Large intestine (tissue), 3 donors: ENCODE measurements at regions not wholly inside any gene's neighbourhood (a gene's known extent, or its start where the extent isn't known, plus 50 kb on each side); places are given as distances from the start of the nearest gene placed in this dataset.

Experiments used
- DNase-seq, 2 donors: peaks; one replicate each; pipeline versions ENCODE4 v3.0.0 to v3.0.0-alpha.2; 2013
- H3K27ac ChIP-seq: one replicate; pipeline ENCODE4 v1.5.1; 2013; ENCODE audit warnings: low read length
- H3K27me3 ChIP-seq: 2 replicates; pipeline ENCODE4 v1.6.1; 2013; ENCODE audit warnings: low read length; ENCODE audit not compliant: control insufficient read depth, insufficient read depth
- H3K36me3 ChIP-seq: 2 replicates; pipeline ENCODE4 v1.6.1; 2013; ENCODE audit warnings: low read length; ENCODE audit not compliant: control insufficient read depth, insufficient read depth
- H3K4me1 ChIP-seq: one replicate; pipeline ENCODE4 v1.6.1; 2013; ENCODE audit warnings: low read length; ENCODE audit not compliant: control insufficient read depth, insufficient read depth
- H3K4me3 ChIP-seq: one replicate; pipeline ENCODE4 v1.5.1; 2013; ENCODE audit warnings: low read length
- H3K9me3 ChIP-seq: one replicate; pipeline ENCODE4 v1.6.1; 2013; ENCODE audit warnings: mild to moderate bottlenecking, low read depth, low read length, moderate library complexity; ENCODE audit not compliant: control insufficient read depth
- WGBS: methylation state at CpG from one replicate; pipeline ENCODE4 v1.1.5; 2013; ENCODE audit warnings: low lambda C conversion rate; ENCODE audit not compliant: insufficient coverage; 5-methylcytosine and 5-hydroxymethylcytosine counted together

- no peak overlapping the region for H3K4me3 ChIP-seq
- no peaks in the 10 kb centered on the region for H3K9me3 ChIP-seq
- no CpG with 5 or more reads among the region's 3 CpGs for WGBS
- H3K4me1 ChIP-seq: peaks cover 15% of the 10 kb centered on the region
- no peaks in the 10 kb centered on the region for H3K27me3 ChIP-seq
- no peaks in the 10 kb centered on the region for H3K36me3 ChIP-seq
- DNase-seq: no peak
- H3K27ac ChIP-seq: peak overlapping the region; percentile 49
Measured at GRCh38 chr2:173545364-173545763, 190.7 kb downstream of the CDCA7 start.

- Histone ChIP-seq H3K4me1 (peaks cover 19% of the 10 kb centered on the region), H3K36me3 (no peaks in the 10 kb centered on the region), H3K4me3 (no peak overlapping the region), H3K27ac (no peak overlapping the region), H3K9me3 (no peaks in the 10 kb centered on the region), H3K27me3 (no peaks in the 10 kb centered on the region)
- WGBS: 20% methylated on average over 1 of the region's 6 CpGs
- no peak for DNase-seq
Measured at GRCh38 chr2:173547499-173547898, 192.8 kb downstream of the CDCA7 start.

- DNase-seq: no peak
- Histone ChIP-seq H3K36me3 (no peaks in the 10 kb centered on the region), H3K4me1 (peaks cover 29% of the 10 kb centered on the region), H3K9me3 (no peaks in the 10 kb centered on the region), H3K27me3 (no peaks in the 10 kb centered on the region), H3K4me3 (no peak overlapping the region), H3K27ac (no peak overlapping the region)
- WGBS: no CpG with 5 or more reads among the region's 1 CpG
Measured at GRCh38 chr2:173550143-173550542, 195.5 kb downstream of the CDCA7 start.

GRCh38 chr2:173552531-173552930, 197.9 kb downstream of the CDCA7 start:
- no peak overlapping the region for H3K4me3 ChIP-seq
- H3K36me3 ChIP-seq: no peaks in the 10 kb centered on the region
- 67% methylated on average over 1 of the region's 3 CpGs for WGBS
- no peaks in the 10 kb centered on the region for H3K27me3 ChIP-seq
- peak in 1 of 2 donors; percentile 42 for DNase-seq
- H3K4me1 ChIP-seq: peaks cover 24% of the 10 kb centered on the region
- H3K9me3 ChIP-seq: no peaks in the 10 kb centered on the region
- peak overlapping the region; percentile 76 for H3K27ac ChIP-seq

DNA sequence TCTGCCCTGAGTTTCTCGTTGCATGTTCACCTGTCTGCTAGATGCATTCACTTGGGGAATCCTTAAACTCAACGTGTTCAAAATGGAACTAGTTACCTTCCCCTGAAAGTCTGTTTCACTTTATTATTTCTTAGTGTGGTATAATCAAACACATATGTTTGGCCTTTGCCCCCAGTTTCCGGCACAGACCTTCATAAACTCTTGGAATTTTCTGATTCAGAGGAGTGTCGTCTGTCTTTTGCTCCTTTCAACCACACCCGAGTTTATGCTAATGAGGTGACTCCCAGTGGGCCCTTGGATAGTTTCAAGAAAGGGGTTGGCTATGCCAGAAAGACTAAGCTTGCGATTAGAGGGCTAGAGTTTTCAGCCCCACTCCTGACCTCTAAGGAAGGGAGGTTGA, 198.9 kb downstream of the CDCA7 start:
- WGBS: no CpG with 5 or more reads among the region's 6 CpGs
- Histone ChIP-seq H3K4me3 (peak overlapping the region; percentile 27), H3K4me1 (peaks cover 24% of the 10 kb centered on the region)

GRCh38 chr2:173555833-173556232, 201.2 kb downstream of the CDCA7 start:
- Histone ChIP-seq H3K4me3 (no peak overlapping the region), H3K27ac (no peak overlapping the region), H3K27me3 (no peaks in the 10 kb centered on the region), H3K36me3 (no peaks in the 10 kb centered on the region), H3K4me1 (peaks cover 24% of the 10 kb centered on the region), H3K9me3 (no peaks in the 10 kb centered on the region)
- DNase-seq: peak; percentile 9 to 56
- 20% methylated on average over 1 of the region's 1 CpG for WGBS

More for the DNA sequence above, 198.9 kb downstream of the CDCA7 start:
- Histone ChIP-seq H3K36me3 (no peaks in the 10 kb centered on the region), H3K27ac (peak overlapping the region; percentile 76), H3K27me3 (no peaks in the 10 kb centered on the region), H3K9me3 (no peaks in the 10 kb centered on the region)
- peak; percentile 83 to 94 for DNase-seq

- Histone ChIP-seq H3K27me3 (no peaks in the 10 kb centered on the region), H3K4me1 (peaks cover 24% of the 10 kb centered on the region), H3K36me3 (no peaks in the 10 kb centered on the region), H3K9me3 (no peaks in the 10 kb centered on the region), H3K27ac (no peak overlapping the region), H3K4me3 (no peak overlapping the region)
- WGBS: 100% methylated on average over 1 of the region's 5 CpGs
- DNase-seq: no peak
Measured at GRCh38 chr2:173556816-173557215, 202.1 kb downstream of the CDCA7 start.

DNA sequence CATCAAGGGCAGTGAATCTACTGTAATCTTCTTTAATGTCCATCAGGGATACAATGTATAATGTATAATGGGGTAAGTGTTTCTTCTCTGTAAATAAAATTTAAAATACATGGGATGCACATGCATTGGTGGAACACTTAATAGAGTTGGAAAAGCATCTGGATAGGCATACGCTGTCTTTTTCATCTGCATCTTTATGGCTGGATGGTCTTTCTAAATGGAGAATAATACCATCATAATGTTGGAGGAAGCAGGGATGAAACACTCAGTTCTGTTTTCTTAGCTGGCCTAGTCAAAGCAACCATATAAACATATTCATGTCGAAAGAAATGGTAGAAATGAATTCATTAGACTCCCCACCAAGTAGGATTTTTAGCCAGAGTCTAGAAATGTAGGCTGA, 202.8 kb downstream of the CDCA7 start:
- H3K4me3 ChIP-seq: no peak overlapping the region
- H3K4me1 ChIP-seq: peaks cover 20% of the 10 kb centered on the region
- H3K9me3 ChIP-seq: no peaks in the 10 kb centered on the region
- no peaks in the 10 kb centered on the region for H3K36me3 ChIP-seq
- H3K27me3 ChIP-seq: no peaks in the 10 kb centered on the region
- 100% methylated on average over 2 of the region's 2 CpGs for WGBS
- H3K27ac ChIP-seq: no peak overlapping the region
- DNase-seq: no peak

DNA sequence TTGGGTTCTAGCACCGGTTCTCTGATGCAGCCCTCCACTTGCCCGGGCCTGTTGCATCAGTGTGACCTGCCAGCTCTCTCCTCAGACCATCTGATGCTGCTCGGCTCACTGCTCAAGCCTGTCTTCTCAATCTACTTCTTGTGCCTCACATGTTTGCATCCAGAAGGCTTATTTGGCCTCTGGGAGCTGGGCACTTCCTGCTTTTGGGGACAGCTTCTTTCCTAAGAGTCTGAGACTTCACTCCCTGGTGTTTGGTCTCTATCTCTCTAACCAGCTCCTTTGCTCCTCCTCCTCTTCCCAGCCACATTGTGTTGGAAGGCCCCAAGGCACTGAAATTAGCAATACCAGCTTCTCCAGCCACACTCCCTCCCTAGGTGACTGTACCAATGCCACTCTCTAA, 212.8 kb downstream of the CDCA7 start:
- Histone ChIP-seq H3K9me3 (no peaks in the 10 kb centered on the region), H3K4me3 (no peak overlapping the region), H3K27me3 (no peaks in the 10 kb centered on the region), H3K36me3 (no peaks in the 10 kb centered on the region), H3K4me1 (peaks cover 12% of the 10 kb centered on the region), H3K27ac (no peak overlapping the region)
- no CpG with 5 or more reads among the region's 3 CpGs for WGBS
- no peak for DNase-seq

DNA sequence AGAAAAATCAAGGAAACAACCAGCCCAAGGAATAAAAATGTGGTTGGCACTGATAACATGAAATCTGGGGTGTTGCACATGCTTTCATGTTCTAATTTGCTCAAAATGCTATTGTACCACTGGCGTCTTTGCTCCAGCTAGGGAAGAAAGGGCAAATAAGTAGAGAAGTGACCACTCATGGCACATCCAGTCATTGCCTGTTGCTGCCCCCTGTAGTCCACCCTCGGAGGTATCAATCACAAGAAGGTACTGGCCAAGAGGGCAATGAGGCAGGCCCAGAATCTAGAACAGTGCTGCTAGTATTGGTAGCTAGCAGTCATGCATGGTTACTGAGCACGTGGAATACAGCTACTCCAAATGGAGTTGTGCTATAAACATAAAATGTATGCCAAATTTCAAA, 213.4 kb downstream of the CDCA7 start:
- Histone ChIP-seq H3K4me3 (no peak overlapping the region), H3K27ac (no peak overlapping the region), H3K4me1 (peaks cover 15% of the 10 kb centered on the region), H3K36me3 (no peaks in the 10 kb centered on the region), H3K9me3 (no peaks in the 10 kb centered on the region), H3K27me3 (no peaks in the 10 kb centered on the region)
- peak in 1 of 2 donors; percentile 19 for DNase-seq
- no CpG with 5 or more reads among the region's 3 CpGs for WGBS

- Histone ChIP-seq H3K27ac (no peak overlapping the region), H3K9me3 (no peaks in the 10 kb centered on the region), H3K4me1 (peaks cover 15% of the 10 kb centered on the region), H3K36me3 (no peaks in the 10 kb centered on the region), H3K27me3 (no peaks in the 10 kb centered on the region), H3K4me3 (no peak overlapping the region)
- WGBS: 58% methylated on average over 3 of the region's 10 CpGs
- peak; percentile 23 to 61 for DNase-seq
Measured at GRCh38 chr2:173571021-173571821, 216.5 kb downstream of the CDCA7 start.
